Retinal pigment epithelial cell (primary cell): ENCODE measurements at regions not wholly inside any gene's neighbourhood (a gene's known extent, or its start where the extent isn't known, plus 50 kb on each side); places are given as distances from the start of the nearest gene placed in this dataset.

Source experiments
- DNase-seq: peaks from one replicate; pipeline ENCODE4 v3.0.0-alpha.2; 2010; ENCODE audit warnings: low read depth
- H3K4me3 ChIP-seq: 2 replicates; pipeline ENCODE4 v1.5.1; 2011; ENCODE audit warnings: mild to moderate bottlenecking, low read length, control low read depth, moderate library complexity
- CTCF ChIP-seq: conservative IDR thresholded peaks from 2 replicates; pipeline ENCODE4 v1.5.1; 2011; ENCODE audit warnings: low read depth, low read length, control low read depth, inconsistent platforms

DNA sequence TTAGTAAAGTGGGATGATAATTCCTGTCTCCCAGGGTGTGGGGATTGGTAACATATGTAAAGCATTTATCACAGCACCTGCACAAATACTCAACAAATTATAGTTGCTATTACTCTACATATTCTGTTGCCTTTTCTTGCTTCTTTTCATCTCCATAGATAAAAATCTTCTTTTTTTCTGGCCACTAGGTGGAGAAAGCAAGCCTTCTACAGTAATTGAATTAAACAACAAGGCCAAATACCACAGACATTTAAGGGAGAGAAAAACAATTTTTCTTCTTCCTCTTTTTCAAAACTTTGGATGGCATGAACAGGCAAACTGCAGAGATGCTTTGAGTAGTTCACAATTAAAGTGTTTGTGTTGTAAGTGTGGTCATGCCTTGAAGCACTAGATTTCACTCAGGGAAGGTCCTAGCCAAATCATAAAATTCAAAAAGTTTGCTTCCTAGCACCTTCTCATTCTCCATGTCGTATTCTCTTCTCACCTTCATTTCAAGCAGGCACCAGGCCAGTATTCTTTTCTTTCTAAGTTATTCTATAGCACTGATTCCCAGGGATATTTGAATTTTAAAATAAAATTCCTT is 493.4 kb upstream of the TGFBR2 start:
- DNase-seq, result no peak
- H3K4me3 ChIP-seq, result no peak overlapping the region
- TF ChIP-seq CTCF, result peak; percentile 56

DNA sequence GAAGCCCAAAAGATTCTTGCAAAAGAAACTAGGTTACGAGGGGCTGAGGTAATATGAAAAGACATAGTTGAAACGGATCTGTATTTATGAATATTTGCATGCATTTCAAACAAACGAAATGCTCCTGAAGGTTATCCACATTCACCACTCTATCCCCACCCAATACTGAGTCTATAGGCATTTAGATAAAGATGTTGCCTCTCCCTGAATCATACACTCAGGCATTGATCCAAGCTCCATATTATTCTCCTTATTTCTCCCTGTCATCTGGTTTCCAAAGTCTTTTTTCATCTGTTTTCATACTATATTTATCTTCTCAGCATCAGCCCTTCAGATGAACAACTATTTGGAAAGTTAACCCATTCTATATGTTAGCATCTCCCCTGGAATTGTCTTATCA is 492.5 kb upstream of the TGFBR2 start:
- no peak overlapping the region for H3K4me3 ChIP-seq
- TF ChIP-seq CTCF, result no peak
- DNase-seq, result no peak

DNA sequence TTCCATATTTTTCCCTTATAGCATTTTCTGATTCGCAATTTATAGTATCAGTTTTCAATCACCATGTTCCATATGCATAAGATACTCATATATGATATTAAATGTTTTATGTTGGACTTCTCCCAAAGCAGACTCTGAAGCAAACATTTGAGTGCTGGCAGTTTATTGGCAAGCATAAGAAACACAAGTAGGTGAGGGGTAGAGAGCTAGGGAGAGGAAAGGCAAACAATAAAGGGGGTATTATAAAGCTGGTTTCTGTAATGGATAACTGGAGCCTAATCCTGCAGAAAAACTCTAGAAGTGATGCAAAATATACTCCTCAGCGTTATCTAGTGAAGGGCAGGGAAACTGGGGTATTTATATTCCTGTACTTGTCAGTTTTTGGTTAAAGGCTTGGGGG is 491.5 kb upstream of the TGFBR2 start:
- no peak for DNase-seq
- no peak overlapping the region for H3K4me3 ChIP-seq
- TF ChIP-seq CTCF, result no peak

- DNase-seq, result no peak
- no peak overlapping the region for H3K4me3 ChIP-seq
- TF ChIP-seq CTCF, result no peak
Measured at GRCh38 chr3:30122359-30122758, 484.0 kb upstream of the TGFBR2 start.

GRCh38 chr3:30123224-30123623 is 483.2 kb upstream of the TGFBR2 start:
- H3K4me3 ChIP-seq, result no peak overlapping the region
- TF ChIP-seq CTCF, result no peak
- no peak for DNase-seq

GRCh38 chr3:30123755-30124154 is 482.6 kb upstream of the TGFBR2 start:
- no peak overlapping the region for H3K4me3 ChIP-seq

More at GRCh38 chr3:30123755-30124154, 482.6 kb upstream of the TGFBR2 start:
- no peak for TF ChIP-seq CTCF
- DNase-seq, result no peak
